GM18873 (cell line): ENCODE measurements at regions not wholly inside any gene's neighbourhood (a gene's known extent, or its start where the extent isn't known, plus 50 kb on each side); places are given as distances from the start of the nearest gene placed in this dataset.
"Not testable (repeated sequence)": the region's sequence is repeated elsewhere in the genome, so short reads cannot be mapped to it uniquely, and the experiment has no call there.

Experiments used
- ATAC-seq: cut with Tn5 transposase; IDR thresholded peaks from one replicate; pipeline ENCODE4 v1.9.1; 2021; ENCODE audit warnings: mild to moderate bottlenecking, moderate library complexity, moderate number of reproducible peaks; ENCODE audit not compliant: unreplicated experiment, low FRiP score

DNA sequence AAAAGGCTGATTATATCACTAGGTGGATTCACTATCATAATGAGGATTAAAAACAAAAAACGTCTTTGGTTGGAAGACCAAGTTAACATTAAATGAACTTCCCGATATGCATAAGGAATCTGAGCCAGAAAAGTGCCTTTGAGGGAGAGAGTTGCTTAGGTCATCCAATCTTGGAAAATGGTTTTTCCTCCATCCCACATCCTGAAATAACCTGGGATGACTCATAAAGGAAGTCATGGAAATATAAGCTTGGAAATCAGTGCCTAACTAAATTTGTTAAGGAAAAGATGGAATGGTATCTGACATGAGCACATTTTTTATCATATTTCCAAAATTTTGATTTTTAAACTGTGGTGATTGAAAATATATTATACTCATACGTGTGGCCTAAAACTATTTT, 66.0 kb downstream of the KBTBD8 start:
- ATAC-seq = no peak

DNA sequence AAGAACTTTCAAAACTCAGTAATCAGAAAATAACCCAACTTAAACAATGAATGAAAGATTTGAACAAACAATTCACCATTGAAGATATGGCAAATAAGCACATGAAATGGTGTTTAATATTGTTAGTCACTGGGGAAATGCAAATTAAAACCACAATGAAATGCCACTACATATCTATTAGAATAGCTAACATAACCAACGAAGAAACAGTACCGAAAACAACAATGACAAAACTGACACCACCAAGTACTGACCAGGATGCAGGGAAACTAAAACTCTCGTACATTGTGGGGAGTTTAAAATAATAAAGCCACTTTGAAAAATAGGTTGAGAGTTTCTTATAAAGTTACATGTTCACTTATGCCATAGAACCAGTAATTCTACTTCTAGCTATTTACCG, 69.1 kb downstream of the KBTBD8 start:
- ATAC-seq = peak; percentile 72

DNA sequence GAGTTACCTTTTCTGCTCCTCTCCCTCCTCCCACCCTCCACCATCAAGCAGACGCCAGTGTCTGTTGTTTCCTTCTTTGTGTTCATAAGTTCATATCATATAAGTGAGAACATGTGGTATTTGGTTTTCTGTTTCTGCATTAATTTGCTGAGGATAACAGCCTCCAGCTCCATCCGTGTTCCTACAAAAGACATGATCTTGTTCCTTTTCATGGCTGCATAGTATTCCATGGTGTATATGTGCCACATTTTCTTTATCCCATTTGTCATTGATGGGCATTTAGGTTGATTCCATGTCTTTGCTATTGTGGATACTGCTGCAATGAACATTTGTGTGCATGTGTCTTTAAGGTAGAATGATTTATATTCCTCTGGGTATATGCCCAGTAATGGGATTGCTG, 74.5 kb downstream of the KBTBD8 start:
- not testable (repeated sequence) for ATAC-seq

DNA sequence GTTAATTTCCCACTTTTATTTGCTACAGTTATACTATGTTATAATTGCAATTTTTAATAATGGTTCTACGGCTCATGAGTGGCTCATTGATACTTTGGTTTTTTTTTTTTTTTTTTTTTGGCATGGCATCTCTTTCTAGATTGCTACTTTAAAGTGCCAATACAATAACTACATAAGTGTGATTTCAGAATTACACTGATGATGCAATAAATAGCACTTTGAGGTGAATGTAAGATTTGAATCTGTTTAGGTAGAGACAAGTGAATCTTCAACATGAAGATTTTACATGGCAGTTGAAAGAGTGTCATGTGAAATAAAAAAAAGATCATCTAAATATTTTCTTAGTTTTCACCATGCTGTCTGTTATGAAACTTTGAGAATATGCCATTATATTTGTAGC, 75.7 kb downstream of the KBTBD8 start:
- ATAC-seq = no peak

DNA sequence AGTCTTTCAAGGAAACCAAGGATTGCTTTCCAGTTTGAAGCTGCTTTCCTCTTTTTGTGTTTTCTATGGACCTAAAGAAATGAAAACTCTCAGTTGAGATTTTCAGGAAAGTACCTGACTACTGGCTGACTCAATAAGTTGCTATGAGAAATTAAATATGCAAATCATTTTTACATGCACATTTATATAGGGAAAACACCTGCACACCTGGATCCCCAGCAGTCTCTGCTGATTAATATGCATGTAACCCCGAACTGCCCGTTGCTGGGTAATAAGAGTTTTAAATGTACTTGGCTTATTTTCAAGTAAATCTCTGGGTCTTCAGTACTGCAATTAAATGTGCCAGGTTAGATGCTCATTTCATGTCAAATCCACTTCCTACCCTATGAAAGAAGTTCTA, 77.2 kb downstream of the KBTBD8 start:
- ATAC-seq = no peak

DNA sequence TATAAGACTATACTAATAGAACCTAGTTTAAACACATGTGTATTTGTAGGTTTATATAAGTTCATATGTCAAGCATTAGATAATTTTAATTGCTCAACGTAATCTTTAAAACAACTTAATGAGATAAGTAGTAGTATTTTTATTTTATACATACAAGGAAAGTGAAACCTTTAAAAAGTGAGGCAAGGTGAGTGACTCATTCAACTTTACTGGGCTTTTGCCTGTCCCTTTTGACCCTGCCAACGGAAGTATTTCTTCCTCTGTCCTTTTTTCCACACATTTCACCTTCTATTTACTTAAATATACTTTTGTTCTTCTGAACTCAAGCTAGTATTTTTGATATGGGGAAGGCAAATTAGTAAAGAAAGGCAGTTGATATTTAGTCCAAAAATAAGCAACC, 78.5 kb downstream of the KBTBD8 start:
- no peak for ATAC-seq

DNA sequence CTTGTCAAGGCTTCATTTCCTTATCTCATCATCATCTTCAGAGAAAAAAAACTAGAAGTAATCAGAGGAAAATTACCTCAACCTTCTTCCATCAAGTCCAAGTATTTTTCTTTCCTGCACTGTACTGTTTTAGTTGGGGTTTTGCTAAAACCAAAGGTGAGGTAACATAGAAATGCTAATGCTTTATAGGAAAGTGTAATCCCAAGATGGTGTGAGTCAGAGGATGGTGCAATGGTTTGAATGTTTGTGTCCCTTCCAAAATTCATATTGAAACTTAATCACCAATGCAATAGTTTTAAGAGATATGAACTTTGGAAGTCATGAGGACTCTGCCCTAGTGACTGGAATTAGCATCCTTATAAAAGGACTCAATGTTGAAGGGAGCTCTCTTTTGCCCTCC, 79.5 kb downstream of the KBTBD8 start:
- ATAC-seq = no peak

DNA sequence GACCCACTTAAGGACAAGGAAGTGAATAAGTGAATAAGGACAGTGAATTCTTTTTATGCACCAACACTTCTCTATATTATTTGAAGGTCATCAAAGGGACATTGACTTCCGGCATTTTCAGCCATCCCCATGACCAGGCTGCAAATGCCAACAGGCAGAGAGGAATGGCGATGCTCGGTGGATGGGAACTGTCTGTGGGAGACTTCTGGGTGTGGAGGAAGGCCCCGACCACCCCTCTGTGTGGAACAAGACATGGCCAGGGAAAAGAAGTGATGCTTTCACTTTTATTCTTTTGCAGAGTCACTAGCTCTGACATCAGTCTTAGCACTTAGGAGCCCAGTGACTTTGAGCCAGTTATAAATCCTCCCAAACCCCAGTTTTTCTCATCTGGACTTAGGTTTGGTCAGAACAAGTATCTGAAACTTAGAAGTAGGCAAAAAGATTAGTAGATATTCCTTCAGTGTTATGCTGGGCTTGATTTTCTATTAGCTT, 84.5 kb downstream of the KBTBD8 start:
- ATAC-seq = no peak

DNA sequence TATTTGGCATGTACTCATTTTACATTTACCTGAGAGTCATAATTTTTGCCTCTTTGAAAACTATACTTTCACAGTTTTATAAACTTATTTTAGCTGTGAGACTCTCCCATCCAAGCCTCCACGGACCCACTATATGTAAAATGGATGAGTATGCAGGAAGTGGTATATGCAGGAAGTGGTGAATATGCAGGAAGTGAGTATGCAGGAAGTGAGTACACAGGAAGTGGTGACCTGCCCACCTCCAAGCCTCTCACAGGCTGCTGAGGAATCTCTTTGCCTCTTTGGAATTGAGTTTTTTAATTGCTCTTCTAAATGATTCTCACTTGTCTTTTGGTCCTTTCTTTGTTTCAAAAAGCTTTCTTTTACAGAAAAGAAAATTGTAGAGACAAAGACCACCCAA, 85.2 kb downstream of the KBTBD8 start:
- ATAC-seq = peak; percentile 75

DNA sequence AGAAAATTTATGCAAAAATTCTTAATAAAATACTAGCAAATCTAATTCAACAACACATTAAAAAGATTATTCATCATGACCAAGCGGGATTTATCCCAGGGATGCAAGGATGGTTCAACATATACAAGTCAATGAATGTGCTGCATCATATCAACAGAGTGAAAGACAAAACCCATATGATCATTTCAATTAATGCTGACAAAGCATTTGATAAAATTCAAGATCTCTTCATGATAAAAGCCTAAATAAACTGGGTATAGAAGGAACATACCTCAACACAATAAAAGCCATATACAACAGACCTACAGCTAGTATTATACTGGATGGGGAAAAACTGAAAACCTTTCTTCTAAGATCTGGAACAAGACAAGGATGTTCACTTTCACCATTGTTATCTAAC, 89.7 kb downstream of the KBTBD8 start:
- ATAC-seq = no peak

DNA sequence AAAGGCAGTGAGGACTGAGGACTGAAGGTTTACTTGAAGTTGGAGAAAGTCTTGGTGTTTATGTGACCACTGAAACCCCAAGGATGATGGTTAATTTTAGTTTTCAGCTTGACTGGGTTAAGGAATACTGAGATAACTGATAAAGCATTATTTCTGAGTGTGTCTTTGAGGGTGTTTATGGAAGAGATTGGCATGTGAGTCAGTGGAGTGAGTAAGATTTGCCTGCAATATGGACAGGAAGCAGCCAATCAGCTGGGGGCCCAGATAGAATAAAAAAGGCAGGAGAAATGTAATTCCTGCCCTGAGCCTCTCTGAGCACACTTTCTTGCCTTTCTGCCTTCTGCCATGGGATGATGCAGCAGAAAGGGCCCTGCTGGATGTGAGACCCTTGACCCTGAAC, 92.4 kb downstream of the KBTBD8 start:
- ATAC-seq = no peak

DNA sequence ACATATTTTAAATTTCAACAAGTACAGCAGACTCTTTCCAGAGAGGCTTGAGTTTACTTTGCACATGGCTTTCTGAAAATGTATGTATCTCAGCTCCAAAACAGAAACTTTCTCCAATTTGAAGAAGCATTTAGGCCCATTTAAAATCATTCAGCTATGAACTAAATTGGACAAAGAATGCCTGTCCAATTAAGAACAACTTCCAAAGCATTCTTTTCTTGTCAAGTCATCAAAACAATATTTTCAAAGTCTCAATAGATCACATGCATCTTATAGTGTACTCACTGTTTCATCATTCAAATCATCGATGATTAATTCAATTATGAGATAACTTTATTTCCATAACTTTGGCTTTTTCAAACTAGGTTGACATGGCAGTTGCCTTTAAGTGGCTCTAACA, 95.2 kb downstream of the KBTBD8 start:
- no peak for ATAC-seq

DNA sequence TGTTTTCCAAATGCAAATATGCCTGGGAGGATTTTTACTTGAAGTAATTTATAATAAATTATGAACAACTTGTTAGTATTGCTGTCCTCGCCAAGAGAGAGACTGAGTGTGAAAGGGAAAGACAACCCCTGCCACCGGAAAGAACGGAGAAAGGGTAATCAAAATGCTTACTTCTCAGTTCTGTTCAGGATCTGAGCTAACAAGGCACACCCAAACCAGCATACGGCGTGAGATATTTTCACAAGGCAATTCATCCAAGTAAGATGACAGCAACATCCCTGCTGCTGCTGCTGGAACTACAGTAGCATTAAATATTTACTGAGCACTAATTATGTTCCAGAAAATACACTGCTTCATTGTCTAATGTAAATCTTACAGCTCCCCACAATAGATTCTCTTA, 96.1 kb downstream of the KBTBD8 start:
- no peak for ATAC-seq

DNA sequence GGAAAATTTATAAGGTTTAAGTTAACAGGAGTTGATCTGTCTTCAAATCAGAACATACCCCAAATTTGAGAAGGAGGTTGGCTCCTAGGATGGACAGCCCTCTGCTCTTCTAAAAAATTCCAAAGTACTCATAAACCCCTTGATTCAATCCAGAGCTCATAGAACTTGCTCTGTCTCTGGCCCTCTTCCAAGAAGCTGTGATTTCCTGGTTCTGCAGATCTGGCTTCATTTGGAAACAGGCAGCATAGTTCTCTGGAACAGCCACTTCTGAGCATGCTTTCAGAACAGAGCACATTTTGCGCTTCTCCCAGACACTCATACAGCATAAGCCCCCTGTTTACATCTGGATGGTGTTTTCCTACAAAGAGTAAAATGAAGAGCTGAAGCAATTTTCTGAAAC, 96.7 kb downstream of the KBTBD8 start:
- no peak for ATAC-seq

DNA sequence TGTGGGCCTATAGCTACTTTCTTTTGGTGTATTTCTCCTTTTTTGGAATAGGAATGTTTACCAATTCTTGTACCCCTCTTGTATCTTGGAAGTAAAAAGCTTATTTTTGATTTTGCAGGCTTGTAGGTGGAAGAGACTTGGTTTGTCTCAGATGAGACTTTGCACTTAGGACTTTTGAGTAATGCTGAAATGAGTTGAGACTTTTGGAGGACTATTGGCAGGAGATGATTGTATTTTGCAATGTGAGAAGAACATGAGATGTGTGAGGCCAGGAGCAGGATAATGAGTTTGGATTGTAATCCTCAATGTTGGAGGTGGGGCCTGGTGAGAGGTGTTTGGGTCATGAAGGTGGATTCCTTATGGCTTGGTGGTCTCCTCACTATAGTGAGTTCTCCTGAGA, 106.3 kb downstream of the KBTBD8 start:
- ATAC-seq = no peak

DNA sequence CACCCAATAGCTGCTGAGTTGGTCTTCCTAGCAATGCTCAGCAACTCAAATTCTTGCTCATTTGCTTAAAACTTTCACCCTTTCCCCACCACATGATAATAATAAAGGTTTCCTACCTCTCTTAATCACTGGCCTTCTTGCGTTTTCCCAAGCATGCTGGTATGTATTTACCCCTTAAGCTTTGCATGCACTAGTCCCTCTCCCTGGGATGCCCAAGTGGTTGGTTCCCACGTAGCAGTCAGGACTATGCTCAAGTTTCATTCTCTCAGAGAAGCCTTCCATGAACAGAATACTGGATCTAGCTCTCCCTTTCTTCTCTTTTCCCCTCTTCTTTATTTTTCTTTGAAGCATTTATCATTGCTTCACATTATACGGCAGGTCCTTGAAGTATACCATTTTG, 108.8 kb downstream of the KBTBD8 start:
- no peak for ATAC-seq

DNA sequence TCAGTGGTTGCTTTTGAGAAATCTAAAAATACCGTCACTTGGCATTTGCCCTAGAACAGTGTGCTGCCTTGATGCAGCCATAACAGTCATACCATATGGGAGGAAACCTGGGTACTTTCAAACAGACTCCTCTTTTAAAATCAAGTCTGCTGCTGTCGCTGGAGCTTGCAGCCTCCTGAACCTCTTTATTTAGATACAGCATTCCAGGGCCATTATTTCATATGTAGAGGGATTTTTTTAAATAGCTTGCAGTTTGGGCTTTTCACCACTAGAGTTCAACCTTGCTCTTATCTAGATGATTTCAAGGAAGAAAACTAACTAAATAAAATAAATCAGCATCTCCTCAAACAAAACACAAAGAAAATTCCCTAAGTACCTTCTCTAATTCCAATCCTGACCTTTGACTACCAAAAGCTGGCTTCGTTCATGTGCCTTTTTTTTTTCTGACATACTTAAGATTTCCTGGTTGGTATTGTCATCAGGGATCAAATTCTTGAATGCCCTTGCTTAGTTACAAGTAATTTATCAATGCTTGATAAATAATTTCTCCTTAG, 111.6 kb downstream of the KBTBD8 start:
- no peak for ATAC-seq

DNA sequence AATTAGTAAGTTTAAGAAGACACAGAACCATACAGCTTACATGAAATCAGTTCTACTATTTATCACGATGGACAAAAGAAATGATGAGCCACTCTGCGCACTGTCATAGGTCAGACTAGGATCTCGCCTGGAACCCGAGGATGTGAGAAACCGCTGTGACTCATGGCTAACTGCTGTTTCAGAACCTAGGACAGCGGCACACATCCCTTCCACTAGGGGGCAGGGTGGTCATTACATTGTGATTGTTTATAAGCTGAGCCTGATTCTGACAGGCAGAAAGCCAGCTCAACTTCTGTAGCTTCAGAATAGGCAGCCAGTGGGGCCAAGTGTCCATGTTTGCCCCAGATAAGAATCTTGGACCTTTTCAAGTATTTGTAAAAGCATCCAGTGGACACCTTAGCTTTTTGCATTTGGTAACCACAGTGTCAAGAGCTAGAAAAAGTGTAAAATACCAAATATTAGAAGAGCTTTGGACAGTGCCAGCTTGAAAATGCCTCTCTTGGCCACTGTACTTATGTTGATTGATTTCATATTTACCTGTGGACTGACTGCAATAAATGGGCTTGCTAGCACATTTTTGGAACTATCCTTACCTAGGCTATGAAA, 115.8 kb downstream of the KBTBD8 start:
- ATAC-seq = peak; percentile 93

DNA sequence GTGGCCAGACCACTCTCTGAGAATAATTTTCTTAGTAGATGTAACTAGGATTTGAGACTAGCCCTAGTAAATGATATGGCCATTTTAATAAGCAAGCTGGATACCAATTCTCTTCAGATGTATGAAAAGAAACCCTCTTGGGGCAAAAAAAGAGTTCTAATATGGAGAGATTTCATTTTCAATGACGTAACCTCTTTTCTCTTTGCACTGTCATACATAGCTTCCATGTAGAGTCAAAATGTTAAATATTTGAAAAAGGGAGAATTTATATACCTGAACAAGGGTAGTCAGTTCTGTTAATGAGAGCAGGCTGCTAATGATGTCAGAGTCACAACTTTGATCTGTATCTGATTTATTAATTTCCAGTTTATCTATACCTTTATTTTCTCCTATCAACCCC, 120.0 kb downstream of the KBTBD8 start:
- ATAC-seq = no peak

DNA sequence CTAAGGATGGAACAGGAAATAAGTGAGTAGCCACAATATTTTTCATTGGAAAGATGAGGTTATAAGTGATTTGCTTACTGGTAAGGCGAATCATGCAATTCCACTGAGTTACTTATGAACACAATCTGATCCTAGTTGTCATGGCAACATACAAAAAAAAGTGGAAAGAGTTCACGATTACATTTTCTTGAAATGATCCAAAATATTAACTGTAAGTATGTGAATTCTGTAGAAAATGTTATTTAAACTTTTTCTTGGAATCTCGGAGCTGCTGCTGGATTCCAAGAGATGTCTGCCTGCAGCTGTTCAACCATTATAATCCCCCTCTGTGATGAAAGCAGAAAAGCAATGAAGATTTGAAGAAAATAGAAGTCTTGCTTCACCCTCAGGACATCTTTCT, 120.5 kb downstream of the KBTBD8 start:
- ATAC-seq = no peak

DNA sequence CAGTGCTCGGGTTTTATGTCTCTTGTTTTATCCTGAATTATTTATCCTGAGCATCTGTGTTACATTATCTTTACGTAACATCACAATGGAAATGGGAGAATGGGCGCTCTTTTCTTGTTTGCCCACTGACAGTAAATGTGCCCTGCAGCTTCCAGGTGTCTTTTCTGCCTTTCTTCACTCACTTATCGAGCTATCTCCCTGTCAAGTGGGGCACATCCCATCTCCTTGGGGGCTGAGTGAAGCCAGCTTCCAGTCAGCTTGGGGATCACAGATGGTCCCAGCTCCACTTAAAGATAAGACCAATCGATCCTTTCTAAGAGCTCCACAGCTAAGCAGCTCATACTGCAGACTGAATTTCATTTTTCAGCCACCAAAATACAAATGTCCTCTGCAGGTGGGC, 125.8 kb downstream of the KBTBD8 start:
- ATAC-seq = no peak

DNA sequence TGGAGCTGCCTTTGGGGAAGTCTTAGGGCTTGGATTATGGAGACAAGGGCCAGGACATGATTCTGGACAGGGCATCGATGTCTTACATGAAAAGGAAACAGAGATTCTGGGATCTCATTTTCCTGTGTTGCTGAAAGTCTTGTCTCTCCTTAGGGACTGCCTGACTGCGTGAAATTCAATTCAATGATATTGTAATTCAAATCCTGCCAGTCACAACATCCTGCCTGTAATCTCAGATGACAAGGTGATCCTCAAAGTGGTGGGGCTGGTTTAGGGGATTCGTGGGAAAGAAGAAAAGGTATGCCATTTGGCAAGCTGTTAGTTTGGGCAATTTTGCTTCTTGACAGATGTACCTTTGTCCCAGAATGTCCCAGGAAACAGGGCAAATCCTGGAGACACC, 129.1 kb downstream of the KBTBD8 start:
- no peak for ATAC-seq

DNA sequence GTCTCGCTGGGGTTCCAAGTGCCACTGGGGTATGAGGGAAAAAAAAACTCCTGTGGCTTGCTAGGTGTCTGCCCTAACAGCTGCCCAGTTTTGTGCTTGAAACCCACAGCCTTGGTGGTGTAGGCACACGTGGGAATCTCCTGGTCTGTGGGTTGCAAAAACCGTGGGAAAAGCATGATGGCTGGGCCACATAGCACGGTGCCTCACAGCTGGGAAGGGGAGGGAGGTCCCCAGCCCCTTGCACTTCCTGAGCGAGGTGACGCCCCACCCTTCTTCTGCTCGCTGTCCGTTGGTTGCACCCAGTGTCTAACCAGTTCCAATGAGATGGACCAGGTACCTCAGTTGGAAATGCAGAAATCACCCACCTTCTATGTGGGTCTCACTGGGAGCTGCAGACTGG, 144.3 kb downstream of the KBTBD8 start:
- no peak for ATAC-seq
